Right lobe of liver (tissue), 6 donors: ENCODE measurements at regions not wholly inside any gene's neighbourhood (a gene's known extent, or its start where the extent isn't known, plus 50 kb on each side); places are given as distances from the start of the nearest gene placed in this dataset.
A peak's percentile ranks its signal among the peaks of the same experiment; 100 is the strongest.
"Not testable (repeated sequence)": the region's sequence is repeated elsewhere in the genome, so short reads cannot be mapped to it uniquely, and the experiment has no call there.

Experiments
- ATAC-seq, 4 donors: fragments of 200-7000 bp; cut with Tn5 transposase; one replicate each; pipeline ENCODE4 v1.9.1; 2020; ENCODE audit warnings: mild to moderate bottlenecking in 4 of 4, moderate library complexity in 4 of 4
- DNase-seq, 3 donors: peaks; one replicate each; pipeline ENCODE4 v3.0.0-alpha.2; 2020
- H3K27ac ChIP-seq, 3 donors: fragments of 200-600 bp; one replicate each; pipeline ENCODE4 v1.8.0; 2022
- H3K27me3 ChIP-seq, 2 donors: fragments of 200-600 bp; one replicate each; pipeline ENCODE4 v1.8.0; 2022
- H3K36me3 ChIP-seq, 4 donors: fragments of 200-600 bp; sonication (generic) in 1 of 4; one replicate each; pipeline versions ENCODE4 v1.5.1 to v1.8.0; 2017 to 2022; ENCODE audit warnings: control low read depth in 1 of 4
- H3K4me1 ChIP-seq, 4 donors: fragments of 200-600 bp; sonication (generic) in 1 of 4; one replicate each; pipeline versions ENCODE4 v1.5.1 to v1.8.0; 2017 to 2022; ENCODE audit warnings: control low read depth in 1 of 4
- H3K4me3 ChIP-seq, 3 donors: fragments of 200-600 bp; one replicate each; pipeline ENCODE4 v1.8.0; 2022
- H3K9me3 ChIP-seq, 4 donors: fragments of 200-600 bp; sonication (generic) in 1 of 4; one replicate each; pipeline versions ENCODE4 v1.5.1 to v1.8.0; 2017 to 2022; ENCODE audit warnings: control low read depth in 1 of 4
- CTCF ChIP-seq, 4 donors: fragments of 200-600 bp in 3 of 4; fragments of 450-650 bp in 1 of 4; IDR thresholded peaks; one replicate each; pipeline versions ENCODE4 v1.5.1 to v1.8.0; 2016 to 2022; ENCODE audit warnings: antibody characterized with exemption in 4 of 4, mild to moderate bottlenecking in 2 of 4
- POLR2A ChIP-seq: fragments of 450-650 bp; IDR thresholded peaks from one replicate; pipeline ENCODE4 v1.6.1; 2017; ENCODE audit warnings: antibody characterized with exemption, mild to moderate bottlenecking
- WGBS: methylation state at CpG from one replicate; pipeline ENCODE4 v1.1.6; 2018; ENCODE audit warnings: low coverage, low lambda C conversion rate; ENCODE audit not compliant: insufficient coverage; ENCODE audit errors: missing lambda C conversion rate; 5-methylcytosine and 5-hydroxymethylcytosine counted together
- intact Hi-C, 2 donors: fragments of 100-400 bp; cut with DNase I; formaldehyde crosslinking; loops; one replicate each; pipeline versions ENCODE4 v1.11.2 to v1.14.1; 2022
- donor health status: DM: no; HTN: yes; CAD: no.
- donor health status: DM: no; HTN: no; CAD: no.
- donor health status: DM: no; HTN: no; CAD: no.
- donor health status: DM: no; HTN: yes; CAD: no.
- donor health status: DM: no; HTN: yes; CAD: no.

- Histone ChIP-seq H3K27me3 (peaks cover 0 to 3% of the 10 kb centered on the region in 2 donors), H3K9me3 (no peaks in the 10 kb centered on the region), H3K4me1 (no peaks in the 10 kb centered on the region), H3K4me3 (no peak overlapping the region), H3K36me3 (no peaks in the 10 kb centered on the region), H3K27ac (no peak overlapping the region)
- 71% methylated on average over 2 of the region's 2 CpGs for WGBS
- intact Hi-C loops: no loop called here
- DNase-seq (no peak), ATAC-seq (no peak)
- no peak for TF ChIP-seq POLR2A
- TF ChIP-seq CTCF (IDR thresholded peaks at IDR 0.05): no peak
These were observed 353.3 kb upstream of the MAGEB16 start for GRCh38 chrX:35444671-35445355.

GRCh38 chrX:35445912-35446311 lies 352.2 kb upstream of the MAGEB16 start:
- Histone ChIP-seq H3K36me3 (no peaks in the 10 kb centered on the region), H3K4me1 (no peaks in the 10 kb centered on the region), H3K9me3 (no peaks in the 10 kb centered on the region), H3K27me3 (peaks cover 0 to 3% of the 10 kb centered on the region in 2 donors), H3K4me3 (no peak overlapping the region), H3K27ac (no peak overlapping the region)
- no peak for TF ChIP-seq CTCF (IDR thresholded peaks at IDR 0.05)
- DNase-seq (no peak), ATAC-seq (no peak)
- 59% methylated on average over 3 of the region's 3 CpGs for WGBS
- intact Hi-C loops: no loop called here

- 33% methylated on average over 1 of the region's 1 CpG for WGBS
- TF ChIP-seq POLR2A (no peak), CTCF (IDR thresholded peaks at IDR 0.05) (no peak)
- Histone ChIP-seq H3K4me1 (no peaks in the 10 kb centered on the region), H3K36me3 (no peaks in the 10 kb centered on the region), H3K9me3 (no peaks in the 10 kb centered on the region), H3K27me3 (no peaks in the 10 kb centered on the region), H3K4me3 (no peak overlapping the region), H3K27ac (no peak overlapping the region)
- ATAC-seq (peak in 1 of 4 donors; percentile 26), DNase-seq (no peak)
- intact Hi-C loops: no loop called here
These were observed 341.3 kb upstream of the MAGEB16 start for GRCh38 chrX:35456891-35457290.

- H3K4me3 ChIP-seq: no peak overlapping the region
- H3K9me3 ChIP-seq: no peaks in the 10 kb centered on the region
- intact Hi-C loops: no loop called here
- DNase-seq: no peak
- TF ChIP-seq POLR2A (no peak), CTCF (IDR thresholded peaks at IDR 0.05) (no peak)
- H3K27me3 ChIP-seq: no peaks in the 10 kb centered on the region
- no peaks in the 10 kb centered on the region for H3K36me3 ChIP-seq
- no peaks in the 10 kb centered on the region for H3K4me1 ChIP-seq
- H3K27ac ChIP-seq: no peak overlapping the region
- no peak for ATAC-seq
These were observed 340.0 kb upstream of the MAGEB16 start for GRCh38 chrX:35458142-35458541.

- WGBS: 33% methylated on average over 1 of the region's 1 CpG
- ATAC-seq: no peak
These were observed 337.0 kb upstream of the MAGEB16 start for GRCh38 chrX:35461164-35461563.

GRCh38 chrX:35496671-35497070 lies 301.5 kb upstream of the MAGEB16 start:
- H3K4me1 ChIP-seq, H3K36me3 ChIP-seq, intact Hi-C loops, H3K27ac ChIP-seq, H3K9me3 ChIP-seq, H3K4me3 ChIP-seq, ATAC-seq, DNase-seq, H3K27me3 ChIP-seq: not testable (repeated sequence)
- 55% methylated on average over 7 of the region's 7 CpGs for WGBS

More at GRCh38 chrX:35461164-35461563, 337.0 kb upstream of the MAGEB16 start:
- Histone ChIP-seq H3K4me1 (no peaks in the 10 kb centered on the region), H3K36me3 (no peaks in the 10 kb centered on the region), H3K9me3 (no peaks in the 10 kb centered on the region), H3K27me3 (no peaks in the 10 kb centered on the region), H3K27ac (no peak overlapping the region), H3K4me3 (no peak overlapping the region)
- DNase-seq: no peak
- TF ChIP-seq CTCF (IDR thresholded peaks at IDR 0.05) (no peak), POLR2A (no peak)
- intact Hi-C loops: no loop called here

- intact Hi-C loops, ATAC-seq, H3K36me3 ChIP-seq, H3K9me3 ChIP-seq, H3K27me3 ChIP-seq, H3K27ac ChIP-seq, H3K4me1 ChIP-seq, DNase-seq, H3K4me3 ChIP-seq: not testable (repeated sequence)
- 38% methylated on average over 3 of the region's 7 CpGs for whole genome bisulfite sequencing
These were observed 300.7 kb upstream of the MAGEB16 start for GRCh38 chrX:35497453-35497852.
